ENCODE measurements at regions not wholly inside any gene's neighbourhood (a gene's known extent, or its start where the extent isn't known, plus 50 kb on each side); places are given as distances from the start of the nearest gene placed in this dataset.

- TF ChIP-seq POLR2A (IDR thresholded peaks at IDR 0.05) (no peak), CTCF (IDR thresholded peaks at IDR 0.05) (no peak)
Observed at GRCh38 chr4:153969542-153969941, 180.7 kb upstream of the SFRP2 start.

Measured in ovary (tissue), 3 donors.